ENCODE measurements at regions not wholly inside any gene's neighbourhood (a gene's known extent, or its start where the extent isn't known, plus 50 kb on each side); places are given as distances from the start of the nearest gene placed in this dataset.

DNA sequence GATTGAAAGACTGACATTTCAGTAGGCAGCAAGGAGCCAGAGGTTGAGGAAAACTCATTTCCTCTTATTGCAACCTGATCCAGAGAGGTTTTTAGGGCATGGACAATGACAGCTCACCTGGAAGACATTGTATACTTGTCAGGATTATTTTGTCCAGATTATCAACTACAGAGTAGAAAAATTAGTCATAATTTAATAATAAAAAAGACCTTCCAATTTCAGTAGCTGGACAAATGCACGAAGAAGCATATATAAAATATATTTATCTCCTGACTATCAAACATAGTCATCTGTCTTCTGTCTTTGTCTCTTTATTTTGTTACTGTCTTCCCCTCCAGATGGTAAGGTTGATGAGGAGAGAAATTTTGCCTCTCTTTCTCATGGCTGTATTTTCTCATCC is 330.6 kb upstream of the RAG2 start:
- TF ChIP-seq, protein P1, sequence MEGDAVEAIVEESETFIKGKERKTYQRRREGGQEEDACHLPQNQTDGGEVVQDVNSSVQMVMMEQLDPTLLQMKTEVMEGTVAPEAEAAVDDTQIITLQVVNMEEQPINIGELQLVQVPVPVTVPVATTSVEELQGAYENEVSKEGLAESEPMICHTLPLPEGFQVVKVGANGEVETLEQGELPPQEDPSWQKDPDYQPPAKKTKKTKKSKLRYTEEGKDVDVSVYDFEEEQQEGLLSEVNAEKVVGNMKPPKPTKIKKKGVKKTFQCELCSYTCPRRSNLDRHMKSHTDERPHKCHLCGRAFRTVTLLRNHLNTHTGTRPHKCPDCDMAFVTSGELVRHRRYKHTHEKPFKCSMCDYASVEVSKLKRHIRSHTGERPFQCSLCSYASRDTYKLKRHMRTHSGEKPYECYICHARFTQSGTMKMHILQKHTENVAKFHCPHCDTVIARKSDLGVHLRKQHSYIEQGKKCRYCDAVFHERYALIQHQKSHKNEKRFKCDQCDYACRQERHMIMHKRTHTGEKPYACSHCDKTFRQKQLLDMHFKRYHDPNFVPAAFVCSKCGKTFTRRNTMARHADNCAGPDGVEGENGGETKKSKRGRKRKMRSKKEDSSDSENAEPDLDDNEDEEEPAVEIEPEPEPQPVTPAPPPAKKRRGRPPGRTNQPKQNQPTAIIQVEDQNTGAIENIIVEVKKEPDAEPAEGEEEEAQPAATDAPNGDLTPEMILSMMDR (IDR thresholded peaks at IDR 0.05) = no peak
- TF ChIP-seq, protein P2, sequence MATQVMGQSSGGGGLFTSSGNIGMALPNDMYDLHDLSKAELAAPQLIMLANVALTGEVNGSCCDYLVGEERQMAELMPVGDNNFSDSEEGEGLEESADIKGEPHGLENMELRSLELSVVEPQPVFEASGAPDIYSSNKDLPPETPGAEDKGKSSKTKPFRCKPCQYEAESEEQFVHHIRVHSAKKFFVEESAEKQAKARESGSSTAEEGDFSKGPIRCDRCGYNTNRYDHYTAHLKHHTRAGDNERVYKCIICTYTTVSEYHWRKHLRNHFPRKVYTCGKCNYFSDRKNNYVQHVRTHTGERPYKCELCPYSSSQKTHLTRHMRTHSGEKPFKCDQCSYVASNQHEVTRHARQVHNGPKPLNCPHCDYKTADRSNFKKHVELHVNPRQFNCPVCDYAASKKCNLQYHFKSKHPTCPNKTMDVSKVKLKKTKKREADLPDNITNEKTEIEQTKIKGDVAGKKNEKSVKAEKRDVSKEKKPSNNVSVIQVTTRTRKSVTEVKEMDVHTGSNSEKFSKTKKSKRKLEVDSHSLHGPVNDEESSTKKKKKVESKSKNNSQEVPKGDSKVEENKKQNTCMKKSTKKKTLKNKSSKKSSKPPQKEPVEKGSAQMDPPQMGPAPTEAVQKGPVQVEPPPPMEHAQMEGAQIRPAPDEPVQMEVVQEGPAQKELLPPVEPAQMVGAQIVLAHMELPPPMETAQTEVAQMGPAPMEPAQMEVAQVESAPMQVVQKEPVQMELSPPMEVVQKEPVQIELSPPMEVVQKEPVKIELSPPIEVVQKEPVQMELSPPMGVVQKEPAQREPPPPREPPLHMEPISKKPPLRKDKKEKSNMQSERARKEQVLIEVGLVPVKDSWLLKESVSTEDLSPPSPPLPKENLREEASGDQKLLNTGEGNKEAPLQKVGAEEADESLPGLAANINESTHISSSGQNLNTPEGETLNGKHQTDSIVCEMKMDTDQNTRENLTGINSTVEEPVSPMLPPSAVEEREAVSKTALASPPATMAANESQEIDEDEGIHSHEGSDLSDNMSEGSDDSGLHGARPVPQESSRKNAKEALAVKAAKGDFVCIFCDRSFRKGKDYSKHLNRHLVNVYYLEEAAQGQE (IDR thresholded peaks at IDR 0.05; ENCODE audit: insufficient read depth in 1 of 2, low read depth in 2 of 2, low read length in 1 of 2) = no peak
- TF ChIP-seq POLR2AphosphoS5 (IDR thresholded peaks at IDR 0.05; ENCODE audit: low read depth, low read length) = no peak

Data from Panc1 (cell line).